GM12872 (cell line): ENCODE measurements at regions not wholly inside any gene's neighbourhood (a gene's known extent, or its start where the extent isn't known, plus 50 kb on each side); places are given as distances from the start of the nearest gene placed in this dataset.

Experiments used
- TF ChIP-seq, protein P1 (sequence below): IDR thresholded peaks from 3 replicates; pipeline ENCODE4 v1.5.1; 2011; ENCODE audit warnings: low read depth, mild to moderate bottlenecking, low read length, moderate library complexity; ENCODE audit not compliant: insufficient read depth

DNA sequence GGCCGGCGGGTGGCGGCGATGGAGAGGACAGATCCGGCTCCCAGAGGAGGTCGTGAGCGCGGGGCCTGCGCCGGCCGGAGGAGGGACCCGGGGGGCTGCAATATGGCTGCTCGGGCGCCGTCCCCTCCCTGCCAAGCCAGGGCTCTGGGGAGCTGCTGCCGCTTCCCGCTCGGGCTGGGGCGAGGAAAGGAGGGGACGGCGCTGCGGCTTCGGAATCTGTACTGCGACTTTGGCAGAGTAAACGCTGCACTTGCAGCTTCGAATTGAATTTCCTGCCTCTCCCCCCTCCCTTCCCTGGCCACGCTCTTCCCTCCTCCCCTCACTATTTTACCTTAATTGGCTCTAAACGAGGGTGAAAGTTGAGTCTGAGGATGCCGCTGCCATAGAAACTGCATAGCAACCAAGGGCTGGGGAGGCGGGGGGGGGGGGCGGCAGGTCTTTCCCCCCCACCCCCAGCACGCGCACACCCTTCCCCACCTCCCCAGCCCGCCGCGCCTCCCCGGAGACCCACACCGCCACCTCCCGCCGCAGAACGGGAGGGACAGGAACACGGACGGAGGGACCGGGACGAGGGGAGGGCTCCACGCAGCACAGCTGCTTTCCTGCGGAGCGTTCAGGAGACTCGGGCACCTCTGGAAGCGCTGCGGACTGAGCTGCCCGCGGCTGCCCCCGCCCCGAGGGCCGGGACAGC lies 93.9 kb downstream of the RNASET2 start:
- TF ChIP-seq, protein P1, sequence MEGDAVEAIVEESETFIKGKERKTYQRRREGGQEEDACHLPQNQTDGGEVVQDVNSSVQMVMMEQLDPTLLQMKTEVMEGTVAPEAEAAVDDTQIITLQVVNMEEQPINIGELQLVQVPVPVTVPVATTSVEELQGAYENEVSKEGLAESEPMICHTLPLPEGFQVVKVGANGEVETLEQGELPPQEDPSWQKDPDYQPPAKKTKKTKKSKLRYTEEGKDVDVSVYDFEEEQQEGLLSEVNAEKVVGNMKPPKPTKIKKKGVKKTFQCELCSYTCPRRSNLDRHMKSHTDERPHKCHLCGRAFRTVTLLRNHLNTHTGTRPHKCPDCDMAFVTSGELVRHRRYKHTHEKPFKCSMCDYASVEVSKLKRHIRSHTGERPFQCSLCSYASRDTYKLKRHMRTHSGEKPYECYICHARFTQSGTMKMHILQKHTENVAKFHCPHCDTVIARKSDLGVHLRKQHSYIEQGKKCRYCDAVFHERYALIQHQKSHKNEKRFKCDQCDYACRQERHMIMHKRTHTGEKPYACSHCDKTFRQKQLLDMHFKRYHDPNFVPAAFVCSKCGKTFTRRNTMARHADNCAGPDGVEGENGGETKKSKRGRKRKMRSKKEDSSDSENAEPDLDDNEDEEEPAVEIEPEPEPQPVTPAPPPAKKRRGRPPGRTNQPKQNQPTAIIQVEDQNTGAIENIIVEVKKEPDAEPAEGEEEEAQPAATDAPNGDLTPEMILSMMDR, result peak; percentile 43; the same call in 1 of the 3 replicates

DNA sequence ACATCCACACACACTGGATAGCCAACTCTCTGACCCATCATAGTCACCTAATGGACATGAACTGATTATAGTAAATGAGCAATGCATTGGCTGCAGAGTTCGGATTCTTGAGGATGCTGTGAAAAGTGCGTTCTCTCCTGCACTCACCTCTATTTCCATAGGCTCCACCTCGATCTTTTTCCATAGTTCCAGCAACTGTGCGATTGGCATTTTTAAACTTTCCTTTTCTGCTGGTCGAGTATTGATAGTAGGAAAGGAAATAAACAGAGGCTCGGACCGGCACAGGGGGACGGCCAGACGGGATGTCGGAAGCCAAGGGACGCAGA lies 94.4 kb downstream of the RNASET2 start:
- TF ChIP-seq, protein P1, result no peak

DNA sequence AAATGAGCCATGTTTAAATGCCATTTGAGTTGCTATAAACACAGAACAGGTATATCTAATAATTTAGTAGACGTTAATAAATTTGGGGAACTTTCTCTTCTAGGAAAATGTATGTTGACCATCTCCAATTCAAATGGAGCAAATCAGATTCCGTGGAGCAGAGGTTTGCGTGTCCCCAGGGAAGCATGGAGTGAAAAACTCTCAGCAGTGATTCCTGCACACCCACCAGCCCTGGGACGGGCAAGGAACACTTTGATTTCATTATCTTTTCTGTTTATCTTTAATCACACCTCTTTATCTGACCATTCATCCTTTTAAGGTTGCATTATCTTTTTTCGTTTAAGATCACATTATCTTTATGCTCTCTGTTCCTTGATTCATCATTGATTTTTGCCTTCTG lies 95.0 kb downstream of the RNASET2 start:
- TF ChIP-seq, protein P1, result no peak

DNA sequence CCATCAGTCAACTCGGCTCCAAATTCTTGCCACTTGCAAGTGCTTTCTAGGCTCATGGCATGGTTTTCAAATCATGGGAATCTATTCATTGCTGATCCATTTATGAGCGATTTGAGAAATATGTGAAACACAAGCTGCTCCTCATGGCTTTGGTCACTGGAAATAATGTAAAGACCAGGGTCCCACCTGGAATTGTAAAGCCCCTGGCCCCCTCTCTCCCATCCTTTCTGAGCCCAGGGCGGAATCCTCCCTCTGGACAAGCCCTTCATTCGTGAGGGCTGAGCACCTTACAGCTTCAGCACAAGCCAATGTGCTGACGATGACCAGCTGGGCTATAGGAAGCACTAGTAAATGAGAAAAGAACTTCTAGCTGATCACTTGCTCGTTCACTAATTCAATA lies 96.0 kb downstream of the RNASET2 start:
- TF ChIP-seq, protein P1, result no peak

DNA sequence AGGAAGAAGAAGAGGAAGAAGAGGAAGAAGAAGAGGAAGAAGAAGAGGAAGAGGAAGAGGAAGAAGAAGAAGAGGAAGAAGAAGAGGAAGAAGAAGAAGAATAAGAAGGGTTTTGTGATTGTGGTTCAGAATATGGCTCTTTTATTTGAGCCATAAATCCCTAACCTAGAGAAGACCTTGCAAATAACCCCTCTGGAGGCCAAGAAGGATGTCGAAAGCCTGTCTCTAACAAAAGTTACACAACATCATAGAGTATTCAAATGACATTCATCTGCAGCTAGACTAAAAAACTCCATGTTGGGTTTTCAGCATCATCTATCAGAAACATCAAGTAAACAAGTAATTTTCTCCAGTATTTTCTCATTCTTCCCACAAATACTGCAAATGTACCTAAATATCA lies 100.9 kb downstream of the RNASET2 start:
- TF ChIP-seq, protein P1, result no peak

DNA sequence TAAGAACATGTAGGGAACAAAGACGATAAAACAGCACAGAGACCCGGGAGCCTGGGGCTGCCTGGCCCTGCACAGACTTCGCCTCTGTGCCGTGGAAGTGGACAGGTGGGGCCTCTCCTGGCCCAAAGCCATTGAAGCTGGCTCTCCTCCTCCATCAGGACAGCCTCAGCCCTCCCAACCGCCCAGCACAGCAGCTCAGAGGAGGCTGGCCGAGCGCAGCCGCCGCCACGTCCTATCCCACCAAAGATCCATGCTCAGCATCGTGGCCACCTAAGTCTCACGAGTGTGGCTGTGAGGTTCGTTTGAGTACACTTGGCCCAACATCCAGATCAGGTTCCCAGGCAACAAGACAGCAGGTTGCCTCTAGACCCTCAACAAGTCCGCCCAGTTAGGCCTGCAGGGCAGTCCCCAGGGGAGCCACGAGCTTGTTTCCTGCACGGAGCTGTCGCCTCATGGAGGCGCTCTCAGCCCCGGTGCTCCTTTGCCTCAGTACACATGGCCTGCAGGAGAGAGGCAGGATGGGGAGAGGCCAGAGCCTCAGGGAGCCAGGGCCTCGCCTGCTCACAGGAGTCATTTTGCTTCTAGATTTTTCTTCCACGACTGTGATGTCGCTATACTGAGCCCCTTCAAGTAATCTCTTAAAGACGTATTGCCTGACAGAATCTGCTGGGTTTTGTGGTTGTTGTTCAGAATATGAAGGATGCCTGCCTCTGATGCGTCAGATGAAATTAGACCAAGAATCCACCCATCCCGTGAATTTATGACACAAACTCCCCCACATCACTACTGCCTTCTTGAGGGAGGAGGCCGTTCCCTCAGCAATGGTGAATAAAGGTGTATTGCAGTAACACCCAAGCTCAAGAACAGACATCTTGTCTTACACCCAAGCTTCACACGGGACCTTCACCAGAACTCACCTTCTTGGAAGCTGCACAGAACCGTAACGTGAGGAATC lies 102.7 kb downstream of the RNASET2 start:
- TF ChIP-seq, protein P1, result no peak

DNA sequence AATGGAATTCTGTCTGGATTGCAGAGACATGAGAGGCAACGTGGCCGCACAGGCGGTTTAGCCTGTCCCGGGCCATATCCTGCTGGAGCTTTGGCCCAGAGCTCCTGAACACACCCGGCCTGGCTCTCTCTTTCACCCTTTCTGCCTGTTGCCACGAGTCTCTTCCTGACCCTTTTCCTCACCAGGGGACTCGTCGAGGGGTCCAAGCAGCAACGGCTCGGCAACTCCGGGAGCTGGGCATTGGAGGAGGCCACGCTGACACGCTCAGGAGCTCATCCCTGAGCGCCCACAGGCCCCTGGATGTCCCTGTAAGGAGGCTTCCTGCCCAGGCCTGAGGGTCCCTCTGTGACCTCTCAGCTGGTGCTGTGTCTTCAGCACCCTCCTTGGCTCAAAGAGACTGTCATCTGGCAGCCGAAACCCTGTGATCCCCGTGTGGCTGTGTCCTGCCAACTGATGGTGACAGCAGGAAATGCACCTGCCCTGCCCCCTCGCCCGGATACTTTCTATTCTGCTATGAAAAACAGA lies 103.8 kb downstream of the RNASET2 start:
- TF ChIP-seq, protein P1, result 0 out of 3 replicates have a peak, but pooled peaks have one; percentile 24
